Ovary (tissue), 7 donors: ENCODE measurements at regions not wholly inside any gene's neighbourhood (a gene's known extent, or its start where the extent isn't known, plus 50 kb on each side); places are given as distances from the start of the nearest gene placed in this dataset.

Experiments
- DNase-seq, 5 donors: peaks; one replicate each; pipeline ENCODE4 v3.0.0-alpha.2; 2019 to 2020
- H3K27ac ChIP-seq, 2 donors: fragments of 200-600 bp; one replicate each; pipeline versions ENCODE4 v1.5.1 to v1.8.0; 2019 to 2022
- H3K27me3 ChIP-seq: fragments of 200-600 bp; one replicate; pipeline ENCODE4 v1.8.0; 2022
- H3K36me3 ChIP-seq: fragments of 200-600 bp; sonication (generic); one replicate; pipeline ENCODE4 v1.5.1; 2019
- H3K4me1 ChIP-seq: one replicate; pipeline ENCODE4 v1.8.1; 2013; ENCODE audit warnings: mild to moderate bottlenecking, moderate library complexity; ENCODE audit not compliant: insufficient read depth
- H3K4me3 ChIP-seq: fragments of 200-600 bp; sonication (generic); one replicate; pipeline ENCODE4 v1.5.1; 2017
- H3K9me3 ChIP-seq, 2 donors: fragments of 200-600 bp in 1 of 2; sonication (generic) in 1 of 2; one replicate each; pipeline versions ENCODE4 v1.5.1 to v1.8.1; 2013 to 2019; ENCODE audit warnings: mild to moderate bottlenecking in 1 of 2, moderate library complexity in 1 of 2
- CTCF ChIP-seq, 3 donors: fragments of 450-650 bp in 2 of 3; fragments of 200-600 bp in 1 of 3; IDR thresholded peaks; one replicate each; pipeline versions ENCODE4 v1.5.1 to v1.8.0; 2016 to 2022; ENCODE audit warnings: antibody characterized with exemption in 3 of 3, mild to moderate bottlenecking in 1 of 3
- EP300 ChIP-seq: sonication (generic); formaldehyde crosslinking; IDR thresholded peaks from one replicate; pipeline ENCODE4 v1.6.1; 2017; ENCODE audit warnings: antibody characterized with exemption
- POLR2A ChIP-seq: fragments of 450-650 bp; IDR thresholded peaks from one replicate; pipeline ENCODE4 v1.6.1; 2017; ENCODE audit warnings: antibody characterized with exemption, mild to moderate bottlenecking, moderate library complexity
- WGBS, 3 donors: extraction: QIAGEN DNeasy Blood & Tissue Kit in 1 of 3; methylation state at CpG; one replicate each; pipeline versions ENCODE4 v1.1.5 to v1.1.7; 2013 to 2017; 5-methylcytosine and 5-hydroxymethylcytosine counted together
- intact Hi-C, 4 donors: fragments of 100-400 bp; cut with DNase I; formaldehyde crosslinking; loops; one replicate each; pipeline versions ENCODE4 v1.11.0 to v1.15.1; 2022 to 2023
- donor health status: DM: no; HTN: no; CAD: no; lungs with moderate emphysema.
- donor health status: DM: no; HTN: no; CAD: no.
- donor health status: Bipolar disorder and iron deficiency.
- donor health status: DM: no; HTN: no; CAD: no.
- donor health status: DM: yes; HTN: yes; CAD: no.

GRCh38 chr13:81781471-81781870, 1440.5 kb upstream of the SPRY2 start:
- Histone ChIP-seq H3K36me3 (no peaks in the 10 kb centered on the region), H3K4me3 (no peak overlapping the region), H3K9me3 (no peaks in the 10 kb centered on the region), H3K4me1 (no peaks in the 10 kb centered on the region), H3K27ac (no peak overlapping the region), H3K27me3 (no peaks in the 10 kb centered on the region)
- TF ChIP-seq EP300 (no peak), POLR2A (no peak), CTCF (IDR thresholded peaks at IDR 0.05) (no peak)
- WGBS, 3 donors = 79 to 84% (median 83%) methylated on average over 3 of the region's 3 CpGs
- intact Hi-C loops = no loop called here
- no peak for DNase-seq

- Histone ChIP-seq H3K4me3 (no peak overlapping the region), H3K9me3 (no peaks in the 10 kb centered on the region)
Measured at GRCh38 chr13:81779876-81780275, 1439.0 kb upstream of the SPRY2 start.

GRCh38 chr13:81778350-81778749, 1437.4 kb upstream of the SPRY2 start:
- H3K27me3 ChIP-seq = no peaks in the 10 kb centered on the region
- H3K36me3 ChIP-seq = no peaks in the 10 kb centered on the region
- H3K4me1 ChIP-seq = no peaks in the 10 kb centered on the region
- WGBS, 3 donors = 91 to 97% (median 94%) methylated on average over 1 of the region's 1 CpG
- intact Hi-C loops = no loop called here
- H3K9me3 ChIP-seq = no peaks in the 10 kb centered on the region
- H3K27ac ChIP-seq = no peak overlapping the region
- H3K4me3 ChIP-seq = no peak overlapping the region
- TF ChIP-seq CTCF (IDR thresholded peaks at IDR 0.05) (no peak), EP300 (no peak), POLR2A (no peak)
- DNase-seq = no peak

More at GRCh38 chr13:81779876-81780275, 1439.0 kb upstream of the SPRY2 start:
- Histone ChIP-seq H3K4me1 (no peaks in the 10 kb centered on the region), H3K36me3 (no peaks in the 10 kb centered on the region), H3K27ac (no peak overlapping the region), H3K27me3 (no peaks in the 10 kb centered on the region)
- intact Hi-C loops = no loop called here
- no peak for DNase-seq
- no peak for TF ChIP-seq CTCF (IDR thresholded peaks at IDR 0.05)
- TF ChIP-seq POLR2A = no peak
- no peak for TF ChIP-seq EP300

GRCh38 chr13:81773263-81773662, 1432.3 kb upstream of the SPRY2 start:
- H3K4me1 ChIP-seq = no peaks in the 10 kb centered on the region
- no peak overlapping the region for H3K27ac ChIP-seq
- WGBS, 3 donors = 8 to 52% (median 11%) methylated on average over 1 of the region's 1 CpG
- H3K9me3 ChIP-seq = no peaks in the 10 kb centered on the region
- no peaks in the 10 kb centered on the region for H3K27me3 ChIP-seq
- no peaks in the 10 kb centered on the region for H3K36me3 ChIP-seq
- intact Hi-C loops = loop anchor here in 1 of 4 donors (5.0 kb wide), 1 partner anchor 524 kb away; no protein-coding TSS in a partner anchor
- DNase-seq = no peak
- no peak overlapping the region for H3K4me3 ChIP-seq
- TF ChIP-seq CTCF (IDR thresholded peaks at IDR 0.05) = no peak
- no peak for TF ChIP-seq POLR2A
- no peak for TF ChIP-seq EP300
